ENCODE measurements at regions not wholly inside any gene's neighbourhood (a gene's known extent, or its start where the extent isn't known, plus 50 kb on each side); places are given as distances from the start of the nearest gene placed in this dataset.

DNA sequence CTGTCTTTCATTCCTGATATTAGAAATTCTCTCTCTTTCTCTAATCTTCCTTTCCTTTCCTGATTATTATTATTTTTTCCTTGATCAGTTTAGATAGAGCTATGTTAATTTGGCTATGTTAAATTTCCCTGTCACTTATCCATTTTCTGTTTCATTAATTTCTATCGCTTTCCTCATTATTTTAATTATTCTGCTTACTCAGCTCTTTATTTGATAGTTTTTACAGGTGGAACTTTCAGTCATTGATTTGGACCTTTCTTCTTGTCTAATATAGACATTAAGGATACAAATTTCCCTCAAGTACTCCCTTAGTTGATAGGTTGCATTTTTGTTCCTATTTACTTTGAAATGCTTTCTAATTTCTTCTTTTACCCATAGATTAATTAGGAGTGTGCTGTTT is 442.3 kb downstream of the CDH26 start:
- intact Hi-C loops (cut with DNase I) = no loop called here
- DNase-seq = no peak

DNA sequence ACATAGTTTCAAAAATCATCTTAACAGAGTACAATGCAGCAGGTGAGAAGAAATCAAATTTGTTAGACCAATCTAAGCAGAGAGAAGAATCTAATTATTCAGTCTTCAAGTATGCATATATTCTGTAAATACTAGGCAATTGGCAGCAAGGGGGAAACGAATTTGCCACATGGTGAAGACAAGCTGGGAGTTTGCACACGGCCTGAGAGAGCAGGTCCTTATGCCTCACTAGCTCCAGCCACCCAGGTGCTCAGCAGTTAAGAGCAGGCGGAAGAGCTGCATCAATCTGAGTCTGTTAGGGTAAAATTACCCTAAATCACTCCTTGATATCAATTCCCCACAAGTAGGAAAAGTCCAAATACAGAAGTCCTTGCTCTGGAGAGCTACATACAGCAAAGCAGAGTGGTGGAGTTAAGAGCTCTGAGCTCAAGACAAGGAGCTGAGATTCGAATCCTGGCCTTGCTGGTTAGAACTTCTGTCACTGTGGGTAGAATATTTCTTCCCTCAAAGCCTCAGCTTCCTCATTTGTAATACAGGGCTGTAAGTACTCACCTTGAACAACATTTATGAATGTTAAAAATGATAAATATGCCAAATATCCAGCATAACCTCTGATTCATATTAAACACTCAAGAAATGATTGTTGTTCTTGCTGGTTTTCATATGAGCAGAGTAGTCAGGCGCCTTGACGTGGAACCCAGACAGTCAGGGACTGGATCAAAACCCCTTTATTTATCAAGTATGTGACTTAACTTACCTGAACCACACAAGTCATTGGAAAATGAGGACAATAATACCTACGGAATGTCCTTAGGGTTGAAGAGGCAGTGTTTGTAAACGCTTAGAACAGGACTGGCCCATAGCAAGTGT is 444.2 kb downstream of the CDH26 start:
- DNase-seq = no peak
- intact Hi-C loops (cut with DNase I) = no loop called here

DNA sequence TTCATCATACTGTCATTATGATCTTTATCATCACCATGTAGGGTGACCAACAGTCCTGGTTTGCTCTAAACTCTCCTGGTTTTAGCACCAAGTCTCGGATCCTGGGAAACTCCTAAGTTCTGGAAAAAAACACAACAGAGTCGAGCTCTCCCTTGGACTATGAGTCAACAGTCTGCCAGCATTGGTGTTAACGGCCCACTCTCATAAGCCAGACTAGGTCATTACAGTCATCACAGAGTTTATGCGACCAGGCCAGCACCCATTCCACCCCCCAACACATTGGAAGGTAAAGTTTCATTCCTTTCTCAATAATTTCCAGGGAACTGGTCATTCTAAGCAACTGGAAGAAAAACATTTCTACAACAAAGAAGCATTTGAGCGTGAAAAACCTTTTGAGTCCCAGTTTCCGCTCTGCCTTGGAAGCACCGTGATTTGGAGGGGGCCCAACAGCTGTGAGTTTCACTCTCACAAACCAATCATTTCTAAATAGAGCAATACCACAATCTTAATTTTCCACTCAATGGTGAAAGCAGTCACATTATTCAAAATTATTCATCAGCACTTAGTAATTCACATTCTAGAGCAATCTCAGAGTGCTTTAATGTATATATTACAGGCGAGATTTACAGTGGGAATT is 445.0 kb downstream of the CDH26 start:
- intact Hi-C loops (cut with DNase I) = no loop called here
- peak in 1 of 10 donors; percentile 69 for DNase-seq

DNA sequence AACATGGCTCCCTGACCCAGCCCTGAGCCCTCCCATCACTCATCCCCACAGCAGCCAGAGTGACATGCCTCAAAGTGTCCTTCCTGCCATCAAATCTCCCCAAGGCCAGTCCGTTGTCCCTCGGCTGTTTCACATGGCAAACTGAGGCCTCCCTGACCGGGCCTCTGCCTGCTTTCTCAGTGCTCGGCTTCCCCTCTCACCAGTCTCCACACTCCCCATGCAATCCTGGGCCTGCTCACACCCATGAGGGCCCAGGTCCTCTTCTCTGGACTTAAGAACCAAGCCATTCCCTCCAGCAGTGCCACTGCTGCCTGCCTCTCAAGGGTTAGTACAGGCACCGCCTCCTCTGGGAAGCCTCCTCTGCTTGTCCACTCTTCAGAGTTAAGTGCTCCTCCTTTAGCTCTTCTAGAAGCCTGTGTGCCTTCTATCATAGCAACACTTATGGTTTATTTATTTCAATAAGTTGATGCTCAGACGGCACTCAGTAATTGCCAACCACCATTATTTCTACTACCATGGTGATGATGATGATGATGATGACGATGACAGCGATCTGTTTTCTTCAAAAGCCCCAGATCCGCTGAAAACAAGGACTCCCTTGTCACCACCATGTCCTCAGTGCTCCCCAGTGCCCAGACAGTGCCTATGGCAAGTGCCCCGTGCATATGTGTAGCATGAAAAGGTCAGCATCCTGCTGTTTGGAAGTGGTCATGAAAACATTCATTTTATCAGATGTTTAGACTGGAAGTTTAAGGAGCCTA is 449.0 kb downstream of the CDH26 start:
- intact Hi-C loops (cut with DNase I) = no loop called here
- DNase-seq = no peak

DNA sequence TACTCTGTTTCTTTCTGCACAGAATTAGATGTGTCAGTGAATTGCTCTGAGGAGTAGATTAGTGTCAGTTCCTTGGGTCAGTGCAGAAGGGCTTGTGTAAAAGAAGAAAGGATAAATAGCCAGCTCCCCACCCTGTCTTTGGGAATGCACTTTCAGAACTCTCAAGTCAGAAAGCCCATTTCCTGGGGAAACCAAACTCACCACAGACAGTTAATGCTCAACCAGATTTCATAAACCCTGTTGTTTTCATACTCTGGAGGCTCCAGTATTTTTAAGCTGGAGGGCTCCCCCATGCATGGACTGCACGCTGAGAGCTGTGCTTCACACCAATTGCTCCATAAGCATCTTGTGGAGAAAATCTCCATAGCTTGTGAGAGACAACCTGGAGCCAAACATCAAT is 449.7 kb downstream of the CDH26 start:
- intact Hi-C loops (cut with DNase I) = no loop called here
- no peak for DNase-seq

DNA sequence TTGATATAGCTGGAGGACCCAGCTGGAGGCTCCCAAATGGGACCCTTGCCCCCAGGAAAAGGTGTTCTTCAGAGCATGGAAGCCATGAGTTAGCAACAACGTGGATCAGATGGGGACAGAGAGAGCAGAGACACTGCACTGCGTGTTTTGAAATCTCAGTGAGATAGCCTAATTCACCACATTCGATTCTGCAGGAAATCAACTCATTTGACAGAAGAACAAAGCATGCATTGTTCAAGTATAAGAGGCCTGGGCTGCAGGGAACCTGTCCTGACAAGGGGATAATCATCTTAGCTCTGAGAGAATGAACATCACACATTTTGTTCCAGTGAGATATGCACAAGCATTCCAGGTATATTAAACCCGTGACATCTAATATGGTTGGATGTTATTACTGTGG is 450.2 kb downstream of the CDH26 start:
- intact Hi-C loops (cut with DNase I) = no loop called here
- no peak for DNase-seq

DNA sequence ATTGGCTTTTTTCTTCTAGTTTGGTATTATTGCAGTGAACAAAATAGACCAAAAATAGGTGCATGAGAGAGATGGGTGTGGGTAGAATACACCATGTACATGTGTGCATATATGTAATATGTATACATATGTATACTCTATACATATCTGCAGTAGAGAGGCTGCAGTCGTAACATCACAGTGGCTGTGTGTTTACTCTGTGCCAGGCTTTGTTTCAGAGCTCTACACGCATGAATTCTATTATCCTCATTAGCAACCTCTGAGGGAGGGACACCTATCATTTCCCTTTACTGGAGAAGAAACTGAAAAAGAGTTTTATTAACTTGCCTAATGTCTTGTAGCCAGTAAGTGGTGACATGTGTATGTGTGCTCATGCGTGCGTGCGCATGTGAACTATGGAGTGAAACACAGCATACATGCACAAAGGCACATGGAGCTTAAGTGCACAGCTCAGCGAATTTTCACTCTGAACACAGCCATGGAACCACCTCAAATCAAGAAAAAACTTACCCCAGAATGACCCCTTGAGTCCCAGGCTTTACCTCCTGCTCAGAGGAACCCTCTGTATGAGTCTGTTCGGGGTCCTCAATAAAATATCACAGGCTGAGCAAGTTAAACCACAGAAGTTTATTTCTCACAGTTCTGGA is 452.5 kb downstream of the CDH26 start:
- intact Hi-C loops (cut with DNase I) = no loop called here
- DNase-seq = no peak

DNA sequence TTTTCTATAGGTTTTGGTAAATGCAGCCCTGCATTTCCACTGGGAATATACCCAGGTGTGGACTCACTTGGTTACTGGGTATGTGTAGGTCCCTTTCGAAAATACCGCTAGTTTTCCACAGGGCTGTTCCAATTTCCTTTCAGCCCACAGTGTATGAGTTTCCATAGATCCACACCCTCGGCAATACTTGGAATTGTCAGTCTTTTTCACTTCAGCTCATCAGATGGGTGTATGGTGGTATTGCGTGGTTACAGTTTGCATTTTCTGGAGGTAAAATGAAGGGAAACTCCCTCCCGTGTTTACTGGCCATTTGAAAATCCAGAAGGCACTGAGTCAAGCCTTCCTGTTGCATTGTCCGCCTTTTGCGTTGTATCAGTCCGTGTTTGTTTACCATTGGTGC is 453.6 kb downstream of the CDH26 start:
- no peak for DNase-seq
- intact Hi-C loops (cut with DNase I) = no loop called here

DNA sequence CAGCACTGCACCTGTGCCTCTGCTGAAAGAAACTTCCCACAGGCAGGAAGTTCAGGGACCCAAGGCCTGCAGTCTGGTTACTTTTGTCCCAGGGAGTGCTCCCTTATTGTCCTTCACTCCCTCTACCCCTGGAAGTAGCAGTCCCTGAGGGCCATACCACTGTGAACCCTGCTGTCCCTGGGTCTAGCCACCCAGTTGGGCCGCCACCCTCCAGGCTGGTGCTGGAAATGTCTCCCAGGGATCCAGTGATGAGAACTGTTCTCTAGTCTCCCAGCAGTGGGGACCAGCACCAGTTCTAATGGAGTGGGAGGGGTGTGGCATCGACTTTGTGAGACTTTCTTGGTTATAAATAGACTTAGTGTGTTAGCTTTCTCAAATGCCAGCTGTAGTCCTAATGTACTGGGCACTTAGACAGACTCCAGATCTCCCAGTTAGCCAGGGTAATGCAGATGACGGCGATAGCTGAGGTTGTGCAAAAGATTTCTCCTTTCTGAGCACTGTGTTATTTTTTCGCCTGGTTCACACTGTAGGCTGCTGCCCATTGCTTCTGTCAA is 462.5 kb downstream of the CDH26 start:
- no peak for DNase-seq
- intact Hi-C loops (cut with DNase I) = no loop called here

DNA sequence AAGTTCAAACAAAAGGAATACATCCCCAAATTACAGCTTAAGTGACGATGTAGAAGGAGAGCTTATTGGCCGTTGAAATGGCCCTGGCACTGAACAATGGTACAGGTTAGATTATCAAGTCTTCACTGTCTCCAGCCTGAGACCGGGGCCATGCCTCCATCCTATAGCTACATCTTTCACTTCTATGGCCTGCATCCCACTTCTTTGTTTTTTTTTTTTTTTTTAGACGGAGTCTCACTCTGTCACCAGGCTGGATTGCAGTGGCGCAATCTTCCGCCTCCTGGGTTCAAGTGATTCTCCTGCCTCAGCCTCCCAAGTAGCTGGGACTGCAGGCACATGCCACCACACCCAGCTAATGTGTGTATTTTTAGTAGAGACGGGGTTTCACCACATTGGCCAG is 464.6 kb downstream of the CDH26 start:
- intact Hi-C loops (cut with DNase I) = no loop called here
- DNase-seq = no peak

DNA sequence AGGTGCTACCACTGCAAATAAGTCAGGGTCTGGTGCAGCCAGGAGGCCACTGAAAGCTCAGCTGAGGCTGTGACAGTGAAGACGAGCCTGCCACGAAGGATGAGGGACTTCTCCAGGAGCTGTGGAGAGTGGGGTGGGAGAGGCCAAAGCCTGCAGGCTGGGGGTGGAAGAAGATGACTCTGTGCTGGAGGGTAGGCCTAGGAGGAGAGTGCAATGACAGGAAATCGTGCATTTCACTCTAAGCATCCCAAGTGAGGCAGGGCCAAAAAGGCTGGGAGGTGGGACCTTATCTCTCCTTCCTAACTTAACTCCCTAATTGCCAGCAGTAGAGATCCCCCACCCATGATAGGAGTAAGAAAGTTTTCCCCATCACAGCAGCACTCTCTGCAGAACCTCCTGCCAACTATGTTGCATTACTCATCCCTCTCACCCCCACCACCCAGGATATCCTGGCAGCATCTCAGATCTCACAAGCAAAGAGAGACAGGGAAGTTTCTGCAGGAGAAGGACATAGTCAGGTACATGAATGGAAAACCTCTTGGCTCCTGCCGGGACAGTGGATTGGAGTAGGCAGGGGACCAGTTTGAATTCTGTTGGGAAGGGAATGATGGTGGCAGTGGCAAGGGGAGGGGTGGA is 466.2 kb downstream of the CDH26 start:
- intact Hi-C loops (cut with DNase I) = no loop called here
- DNase-seq = peak in 1 of 10 donors; percentile 33

DNA sequence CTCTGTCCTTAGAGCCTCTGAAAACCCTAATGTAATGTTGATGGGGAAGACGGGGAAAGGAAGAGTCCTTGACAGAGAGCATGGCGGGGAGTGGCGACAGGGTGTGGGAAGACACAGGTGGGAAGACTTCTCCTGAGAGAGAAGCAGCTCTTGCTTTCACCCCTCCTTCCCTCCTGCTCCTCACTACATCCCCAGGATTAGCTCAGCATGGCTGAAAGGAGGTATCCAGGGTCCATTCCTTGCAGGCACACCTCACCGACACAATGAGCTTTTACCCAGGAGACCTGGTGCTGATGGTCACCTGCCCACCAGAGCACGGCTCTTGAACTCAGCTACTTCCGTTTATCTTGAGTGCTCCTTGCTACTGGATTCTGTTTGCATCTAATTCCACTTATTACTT is 469.3 kb downstream of the CDH26 start:
- intact Hi-C loops (cut with DNase I) = no loop called here
- DNase-seq = no peak

DNA sequence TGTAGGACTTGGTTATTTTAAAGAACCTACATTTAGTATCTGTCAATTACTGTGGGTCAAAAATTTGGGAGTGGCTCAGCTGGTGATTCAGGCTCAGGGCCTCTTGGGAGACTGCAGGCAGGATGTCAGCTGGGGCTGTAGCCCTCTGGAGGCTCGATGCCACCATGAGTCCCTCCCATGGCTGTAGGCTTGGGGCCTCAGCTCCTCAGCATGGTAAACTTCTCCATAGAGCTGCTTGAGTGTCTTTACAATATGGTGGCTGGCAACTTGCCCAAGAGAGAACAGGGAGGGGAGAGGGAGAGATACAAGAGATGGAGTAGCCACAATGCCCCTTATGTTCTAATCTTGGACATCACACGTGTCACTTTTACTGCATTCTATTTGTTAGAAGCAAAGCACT is 470.4 kb downstream of the CDH26 start:
- intact Hi-C loops (cut with DNase I) = no loop called here
- DNase-seq = no peak

DNA sequence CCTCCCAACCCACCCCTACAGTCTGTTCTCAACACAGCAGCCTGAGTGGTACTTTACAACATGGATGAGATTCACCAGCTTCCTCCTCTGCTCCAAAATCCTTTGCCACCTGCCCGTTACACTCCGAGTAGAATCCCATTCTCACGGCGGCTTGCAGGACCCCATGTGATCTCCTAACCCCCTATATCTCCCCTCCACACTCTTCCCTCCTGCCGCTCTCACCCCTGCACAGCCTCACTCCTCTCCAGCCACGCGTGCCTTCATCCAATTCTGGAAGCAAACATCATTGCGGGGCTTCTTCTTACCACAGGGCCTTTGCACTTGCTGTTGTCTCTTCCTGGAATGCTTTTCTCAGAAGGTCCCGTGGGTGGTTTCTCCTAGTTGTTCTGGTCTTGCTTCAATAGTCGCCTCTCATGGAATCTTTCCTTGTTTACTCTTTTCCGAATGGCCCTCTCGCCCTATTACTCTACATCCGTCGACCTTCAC is 472.3 kb downstream of the CDH26 start:
- intact Hi-C loops (cut with DNase I) = no loop called here
- DNase-seq = no peak

DNA sequence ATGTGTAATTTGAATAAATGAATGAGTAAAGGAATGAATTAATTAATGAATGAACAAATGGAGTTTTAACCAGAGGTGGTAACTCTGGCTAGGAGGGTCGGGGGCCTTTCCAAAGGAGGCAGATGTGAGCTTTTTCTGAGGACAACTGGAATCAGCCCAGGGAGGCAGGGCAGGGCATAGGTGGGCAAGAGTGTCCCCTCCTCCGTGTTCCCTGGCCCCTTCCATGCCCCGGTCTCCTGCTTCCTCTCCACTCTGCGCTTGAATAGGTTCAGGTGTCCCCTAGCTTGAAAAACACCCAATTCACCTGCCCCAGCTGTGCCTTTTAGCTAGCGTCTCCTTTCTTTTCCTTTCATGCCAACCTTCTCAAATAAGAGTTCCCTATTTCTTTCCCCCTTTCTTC is 473.1 kb downstream of the CDH26 start:
- DNase-seq = no peak

DNA sequence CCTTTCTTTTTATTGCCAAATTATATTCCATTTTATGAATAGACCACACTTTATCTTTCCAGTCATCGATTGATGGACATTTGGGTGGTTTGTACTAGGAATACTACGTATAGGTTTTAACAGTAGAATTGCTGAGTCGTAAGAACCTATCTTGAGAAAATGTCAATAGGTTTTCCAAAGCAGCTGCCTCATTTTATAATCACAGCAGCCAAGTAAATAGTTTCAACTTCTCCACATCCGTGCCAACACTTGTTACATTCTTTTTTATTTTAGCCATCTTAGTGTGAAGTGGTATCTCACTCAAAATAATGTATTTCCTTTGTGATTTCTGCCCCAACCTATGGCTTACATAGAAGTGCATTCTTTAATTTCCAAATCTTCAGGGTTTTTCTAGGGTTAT is 479.2 kb downstream of the CDH26 start:
- intact Hi-C loops (cut with DNase I) = no loop called here
- no peak for DNase-seq

More for the DNA sequence above, 473.1 kb downstream of the CDH26 start:
- intact Hi-C loops (cut with DNase I) = no loop called here

DNA sequence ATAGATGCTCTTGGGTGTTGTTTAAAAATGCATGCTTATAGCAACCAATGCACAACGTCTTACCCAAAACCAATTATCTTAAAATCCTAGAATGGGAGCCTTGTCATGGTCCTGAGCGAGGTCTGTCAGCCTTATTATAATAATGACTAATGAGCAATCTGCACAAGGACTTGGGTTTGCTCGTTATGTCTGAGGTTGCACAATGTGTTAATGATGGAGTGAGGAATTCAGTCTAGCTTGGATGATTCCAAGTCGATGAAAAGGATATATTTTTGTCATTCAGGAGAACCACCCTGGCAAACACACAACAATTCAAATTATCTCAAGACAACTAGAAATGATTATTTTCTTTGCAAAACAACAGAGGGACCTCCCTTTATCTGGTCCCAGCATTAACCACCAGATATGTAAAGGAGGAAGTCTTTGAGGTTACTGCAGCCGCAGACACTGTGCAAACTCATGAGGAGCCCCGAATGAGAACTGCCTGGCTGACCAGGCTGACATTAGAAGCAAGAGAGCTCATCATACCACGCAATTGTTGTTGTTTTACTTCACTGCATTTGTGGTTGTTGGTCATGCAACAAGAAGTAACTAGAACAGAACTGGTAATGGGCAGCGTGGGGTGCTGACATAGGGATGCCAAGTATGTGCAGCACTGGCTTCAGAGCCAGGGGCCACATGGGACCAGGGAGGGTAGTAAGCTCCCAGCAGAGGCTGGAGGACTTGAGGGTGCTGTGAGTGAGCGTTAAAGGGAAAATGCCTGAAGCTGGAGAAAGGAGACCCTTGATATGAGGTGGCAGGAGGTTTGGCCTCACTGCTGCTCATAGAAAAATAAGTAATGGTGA is 488.3 kb downstream of the CDH26 start:
- intact Hi-C loops (cut with DNase I) = no loop called here
- DNase-seq = no peak

DNA sequence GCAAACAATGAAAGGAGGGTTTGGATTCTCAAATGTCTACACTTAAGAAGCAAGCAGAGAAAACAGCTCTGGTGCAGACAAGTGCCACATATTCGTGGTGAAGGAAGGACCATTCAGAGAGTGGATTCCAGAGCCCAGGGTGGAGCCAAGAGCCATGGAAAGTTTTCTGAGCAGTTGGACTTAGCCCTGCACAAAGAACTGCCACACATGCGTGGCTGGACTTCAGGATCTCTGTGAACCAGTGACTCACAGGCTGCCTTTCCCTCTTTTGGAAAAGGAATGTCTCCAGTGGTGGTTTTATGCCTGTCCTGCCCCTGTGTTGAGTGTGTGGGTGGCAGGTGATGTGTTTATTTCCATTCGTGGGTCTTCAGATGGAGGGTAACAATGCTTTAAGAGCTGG is 489.5 kb downstream of the CDH26 start:
- DNase-seq = no peak

More for the DNA sequence above, 489.5 kb downstream of the CDH26 start:
- intact Hi-C loops (cut with DNase I) = no loop called here

Data from posterior cingulate gyrus (tissue), 11 donors.